ENCODE measurements at regions not wholly inside any gene's neighbourhood (a gene's known extent, or its start where the extent isn't known, plus 50 kb on each side); places are given as distances from the start of the nearest gene placed in this dataset.

DNA sequence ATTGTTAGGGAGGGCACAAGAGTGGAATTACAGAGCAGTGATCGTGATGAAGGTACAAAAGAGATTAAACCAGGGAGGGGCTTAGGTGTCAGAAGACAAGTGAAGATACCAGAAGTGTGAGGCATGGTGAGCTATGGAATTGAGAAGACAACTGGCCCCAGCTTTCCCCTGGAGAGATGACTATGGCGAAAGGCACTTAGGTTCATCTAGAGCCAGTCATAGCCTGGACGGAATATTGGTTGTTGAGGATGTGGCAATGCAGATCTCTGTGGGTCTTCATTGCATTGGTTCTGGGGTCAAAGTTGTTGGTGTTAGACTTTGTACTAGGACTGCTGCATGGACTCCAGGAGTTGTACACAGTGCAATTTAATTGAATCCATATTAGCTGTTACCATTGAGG, 115.7 kb downstream of the FASLG start:
- no peak for TF ChIP-seq EZH2 (IDR thresholded peaks at IDR 0.05; ENCODE audit: borderline replicate concordance, low read length)
- TF ChIP-seq, protein P1, sequence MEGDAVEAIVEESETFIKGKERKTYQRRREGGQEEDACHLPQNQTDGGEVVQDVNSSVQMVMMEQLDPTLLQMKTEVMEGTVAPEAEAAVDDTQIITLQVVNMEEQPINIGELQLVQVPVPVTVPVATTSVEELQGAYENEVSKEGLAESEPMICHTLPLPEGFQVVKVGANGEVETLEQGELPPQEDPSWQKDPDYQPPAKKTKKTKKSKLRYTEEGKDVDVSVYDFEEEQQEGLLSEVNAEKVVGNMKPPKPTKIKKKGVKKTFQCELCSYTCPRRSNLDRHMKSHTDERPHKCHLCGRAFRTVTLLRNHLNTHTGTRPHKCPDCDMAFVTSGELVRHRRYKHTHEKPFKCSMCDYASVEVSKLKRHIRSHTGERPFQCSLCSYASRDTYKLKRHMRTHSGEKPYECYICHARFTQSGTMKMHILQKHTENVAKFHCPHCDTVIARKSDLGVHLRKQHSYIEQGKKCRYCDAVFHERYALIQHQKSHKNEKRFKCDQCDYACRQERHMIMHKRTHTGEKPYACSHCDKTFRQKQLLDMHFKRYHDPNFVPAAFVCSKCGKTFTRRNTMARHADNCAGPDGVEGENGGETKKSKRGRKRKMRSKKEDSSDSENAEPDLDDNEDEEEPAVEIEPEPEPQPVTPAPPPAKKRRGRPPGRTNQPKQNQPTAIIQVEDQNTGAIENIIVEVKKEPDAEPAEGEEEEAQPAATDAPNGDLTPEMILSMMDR (IDR thresholded peaks at IDR 0.05; ENCODE audit: low read length), result no peak
